Panc1 (cell line): ENCODE measurements at regions not wholly inside any gene's neighbourhood (a gene's known extent, or its start where the extent isn't known, plus 50 kb on each side); places are given as distances from the start of the nearest gene placed in this dataset.

Experiments used
- TCF7L2 ChIP-seq: IDR thresholded peaks from 2 replicates; pipeline ENCODE4 v1.6.1; 2011; ENCODE audit warnings: mild to moderate bottlenecking, low read depth, low read length, inconsistent platforms
- TF ChIP-seq, protein P1 (sequence below): fragments of 450-650 bp; IDR thresholded peaks from 2 replicates; pipeline ENCODE4 v1.5.1; 2017; ENCODE audit warnings: mild to moderate bottlenecking
- TF ChIP-seq, protein P2 (sequence below), 2 experiments: IDR thresholded peaks; 2 replicates each; pipeline ENCODE4 v1.6.1; 2011 to 2012; ENCODE audit warnings: low read depth in 2 of 2, control low read depth in 1 of 2, low read length in 1 of 2, mild to moderate bottlenecking in 1 of 2, moderate library complexity in 1 of 2; ENCODE audit not compliant: insufficient read depth in 1 of 2

DNA sequence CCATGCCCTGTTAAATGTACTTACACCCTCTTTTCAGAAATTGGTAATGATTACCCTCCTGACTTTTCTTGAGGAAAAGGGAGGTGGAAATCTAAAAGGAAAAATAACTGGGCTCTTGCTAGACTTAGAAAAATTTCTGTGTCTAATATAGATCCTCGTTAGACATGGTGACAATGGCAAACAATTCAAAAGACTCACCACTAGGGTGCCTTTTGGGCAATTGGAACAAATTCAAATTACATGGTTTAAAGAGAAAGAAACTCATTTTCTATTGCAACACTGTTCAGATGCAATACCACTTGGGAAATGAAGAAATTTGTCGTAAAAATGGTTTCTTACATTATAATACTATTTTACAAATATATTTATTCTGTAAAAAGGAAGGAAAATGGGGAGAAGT is 950.1 kb downstream of the GRM8 start:
- TF ChIP-seq, protein P1, sequence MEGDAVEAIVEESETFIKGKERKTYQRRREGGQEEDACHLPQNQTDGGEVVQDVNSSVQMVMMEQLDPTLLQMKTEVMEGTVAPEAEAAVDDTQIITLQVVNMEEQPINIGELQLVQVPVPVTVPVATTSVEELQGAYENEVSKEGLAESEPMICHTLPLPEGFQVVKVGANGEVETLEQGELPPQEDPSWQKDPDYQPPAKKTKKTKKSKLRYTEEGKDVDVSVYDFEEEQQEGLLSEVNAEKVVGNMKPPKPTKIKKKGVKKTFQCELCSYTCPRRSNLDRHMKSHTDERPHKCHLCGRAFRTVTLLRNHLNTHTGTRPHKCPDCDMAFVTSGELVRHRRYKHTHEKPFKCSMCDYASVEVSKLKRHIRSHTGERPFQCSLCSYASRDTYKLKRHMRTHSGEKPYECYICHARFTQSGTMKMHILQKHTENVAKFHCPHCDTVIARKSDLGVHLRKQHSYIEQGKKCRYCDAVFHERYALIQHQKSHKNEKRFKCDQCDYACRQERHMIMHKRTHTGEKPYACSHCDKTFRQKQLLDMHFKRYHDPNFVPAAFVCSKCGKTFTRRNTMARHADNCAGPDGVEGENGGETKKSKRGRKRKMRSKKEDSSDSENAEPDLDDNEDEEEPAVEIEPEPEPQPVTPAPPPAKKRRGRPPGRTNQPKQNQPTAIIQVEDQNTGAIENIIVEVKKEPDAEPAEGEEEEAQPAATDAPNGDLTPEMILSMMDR = no peak
- TF ChIP-seq TCF7L2 = no peak
- TF ChIP-seq, protein P2, sequence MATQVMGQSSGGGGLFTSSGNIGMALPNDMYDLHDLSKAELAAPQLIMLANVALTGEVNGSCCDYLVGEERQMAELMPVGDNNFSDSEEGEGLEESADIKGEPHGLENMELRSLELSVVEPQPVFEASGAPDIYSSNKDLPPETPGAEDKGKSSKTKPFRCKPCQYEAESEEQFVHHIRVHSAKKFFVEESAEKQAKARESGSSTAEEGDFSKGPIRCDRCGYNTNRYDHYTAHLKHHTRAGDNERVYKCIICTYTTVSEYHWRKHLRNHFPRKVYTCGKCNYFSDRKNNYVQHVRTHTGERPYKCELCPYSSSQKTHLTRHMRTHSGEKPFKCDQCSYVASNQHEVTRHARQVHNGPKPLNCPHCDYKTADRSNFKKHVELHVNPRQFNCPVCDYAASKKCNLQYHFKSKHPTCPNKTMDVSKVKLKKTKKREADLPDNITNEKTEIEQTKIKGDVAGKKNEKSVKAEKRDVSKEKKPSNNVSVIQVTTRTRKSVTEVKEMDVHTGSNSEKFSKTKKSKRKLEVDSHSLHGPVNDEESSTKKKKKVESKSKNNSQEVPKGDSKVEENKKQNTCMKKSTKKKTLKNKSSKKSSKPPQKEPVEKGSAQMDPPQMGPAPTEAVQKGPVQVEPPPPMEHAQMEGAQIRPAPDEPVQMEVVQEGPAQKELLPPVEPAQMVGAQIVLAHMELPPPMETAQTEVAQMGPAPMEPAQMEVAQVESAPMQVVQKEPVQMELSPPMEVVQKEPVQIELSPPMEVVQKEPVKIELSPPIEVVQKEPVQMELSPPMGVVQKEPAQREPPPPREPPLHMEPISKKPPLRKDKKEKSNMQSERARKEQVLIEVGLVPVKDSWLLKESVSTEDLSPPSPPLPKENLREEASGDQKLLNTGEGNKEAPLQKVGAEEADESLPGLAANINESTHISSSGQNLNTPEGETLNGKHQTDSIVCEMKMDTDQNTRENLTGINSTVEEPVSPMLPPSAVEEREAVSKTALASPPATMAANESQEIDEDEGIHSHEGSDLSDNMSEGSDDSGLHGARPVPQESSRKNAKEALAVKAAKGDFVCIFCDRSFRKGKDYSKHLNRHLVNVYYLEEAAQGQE (IDR thresholded peaks at IDR 0.05; ENCODE audit: insufficient read depth in 1 of 2, low read depth in 2 of 2, low read length in 1 of 2) = no peak
